Activated B cell treated with CpG ODN at 0.5 μM for 24 hours (primary cell): ENCODE measurements at regions not wholly inside any gene's neighbourhood (a gene's known extent, or its start where the extent isn't known, plus 50 kb on each side); places are given as distances from the start of the nearest gene placed in this dataset.

ENCODE experiments used
- ATAC-seq: fragments of 200-7000 bp; cut with Tn5 transposase; one replicate; pipeline ENCODE4 v1.10.0; 2021; ENCODE audit warnings: low read depth, mild to moderate bottlenecking, moderate library complexity
- CTCF ChIA-PET: fragments of 350-600 bp; sonication (Branson Sonifier 250); formaldehyde crosslinking; loops from one replicate; lab custom pipeline; 2021; ENCODE audit warnings: antibody characterized with exemption; lab: Charles Lee
- POLR2A ChIA-PET: fragments of 350-600 bp; sonication (Branson Sonifier 250); formaldehyde crosslinking; loops from one replicate; lab custom pipeline; 2021; ENCODE audit warnings: antibody characterized with exemption; lab: Charles Lee
- DNase-seq: peaks from one replicate; pipeline ENCODE4 v3.0.0; 2022
- H3K27ac Mint-ChIP-seq: one replicate; pipeline ENCODE4 v1.8.0; 2020; ENCODE audit warnings: mixed read lengths
- H3K27me3 Mint-ChIP-seq: one replicate; pipeline ENCODE4 v1.8.0; 2021; ENCODE audit warnings: mixed read lengths
- H3K36me3 Mint-ChIP-seq: one replicate; pipeline ENCODE4 v1.8.0; 2021; ENCODE audit warnings: low read depth, mixed read lengths
- H3K4me1 Mint-ChIP-seq: one replicate; pipeline ENCODE4 v1.8.0; 2021; ENCODE audit warnings: mixed read lengths
- H3K4me3 Mint-ChIP-seq: one replicate; pipeline ENCODE4 v1.8.0; 2020; ENCODE audit warnings: mild to moderate bottlenecking, mixed read lengths
- H3K9me3 Mint-ChIP-seq: one replicate; pipeline ENCODE4 v1.8.0; 2020; ENCODE audit warnings: mixed read lengths
- CTCF ChIP-seq: fragments of 200-600 bp; IDR thresholded peaks from one replicate; pipeline ENCODE4 v1.8.0; 2022; ENCODE audit warnings: antibody characterized with exemption, mild to moderate bottlenecking
- intact Hi-C: fragments of 100-400 bp; cut with micrococcal nuclease; formaldehyde crosslinking; loops from one replicate; pipeline ENCODE4 v1.15.1; 2024

- intact Hi-C loops = no loop called here
- H3K4me3 Mint-ChIP-seq = no peak overlapping the region
- no peak for ATAC-seq
- CTCF ChIA-PET = no interaction called here
- no peaks in the 10 kb centered on the region for H3K4me1 Mint-ChIP-seq
- no peak for TF ChIP-seq CTCF
- POLR2A ChIA-PET = no interaction called here
- H3K27ac Mint-ChIP-seq = no peak overlapping the region
- H3K36me3 Mint-ChIP-seq = no peaks in the 10 kb centered on the region
- no peaks in the 10 kb centered on the region for H3K27me3 Mint-ChIP-seq
- peaks cover 3% of the 10 kb centered on the region for H3K9me3 Mint-ChIP-seq
- no peak for DNase-seq
Measured at GRCh38 chr4:132180020-132180427, 969.1 kb upstream of the PCDH10 start.

- no peaks in the 10 kb centered on the region for H3K36me3 Mint-ChIP-seq
- H3K27ac Mint-ChIP-seq = no peak overlapping the region
Measured at GRCh38 chr4:132195176-132195575, 953.9 kb upstream of the PCDH10 start.

DNA sequence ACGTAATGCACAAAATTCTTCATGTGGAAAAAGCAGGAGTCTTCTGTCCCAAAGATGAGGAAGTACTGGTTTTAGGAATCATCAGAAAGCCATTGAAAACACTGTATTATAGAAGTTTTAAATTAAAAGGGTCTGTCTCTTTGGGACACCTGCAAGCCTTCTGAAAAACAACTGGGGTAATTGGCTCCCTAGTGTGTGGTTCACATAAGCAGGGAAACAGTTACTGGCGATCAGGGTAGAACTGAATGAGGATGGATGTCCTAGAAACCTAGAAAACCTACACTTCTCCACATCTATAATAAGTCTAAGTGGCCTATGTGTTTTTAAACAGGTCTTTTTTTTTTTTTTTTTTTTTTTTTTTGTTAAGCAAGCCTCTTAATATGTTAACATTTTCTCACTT is 945.5 kb upstream of the PCDH10 start:
- CTCF ChIA-PET = no interaction called here
- Mint-ChIP-seq H3K27ac (no peak overlapping the region), H3K4me1 (no peaks in the 10 kb centered on the region), H3K4me3 (no peak overlapping the region), H3K9me3 (peaks cover 5% of the 10 kb centered on the region), H3K27me3 (no peaks in the 10 kb centered on the region), H3K36me3 (no peaks in the 10 kb centered on the region)
- POLR2A ChIA-PET = no interaction called here
- TF ChIP-seq CTCF = no peak
- intact Hi-C loops = no loop called here
- DNase-seq (no peak), ATAC-seq (no peak)

More at GRCh38 chr4:132195176-132195575, 953.9 kb upstream of the PCDH10 start:
- intact Hi-C loops = no loop called here
- H3K4me3 Mint-ChIP-seq = no peak overlapping the region
- no peak for DNase-seq
- POLR2A ChIA-PET = no interaction called here
- H3K4me1 Mint-ChIP-seq = no peaks in the 10 kb centered on the region
- no peaks in the 10 kb centered on the region for H3K27me3 Mint-ChIP-seq
- TF ChIP-seq CTCF = no peak
- ATAC-seq = no peak
- CTCF ChIA-PET = no interaction called here
- H3K9me3 Mint-ChIP-seq = peaks cover 2% of the 10 kb centered on the region

- no peaks in the 10 kb centered on the region for H3K9me3 Mint-ChIP-seq
- H3K4me1 Mint-ChIP-seq = no peaks in the 10 kb centered on the region
- no peaks in the 10 kb centered on the region for H3K36me3 Mint-ChIP-seq
- intact Hi-C loops = no loop called here
- no peak for DNase-seq
- no peak for TF ChIP-seq CTCF
- H3K4me3 Mint-ChIP-seq = no peak overlapping the region
- ChIA-PET POLR2A (no interaction called here), CTCF (no interaction called here)
- ATAC-seq = no peak
- H3K27ac Mint-ChIP-seq = no peak overlapping the region
- H3K27me3 Mint-ChIP-seq = no peaks in the 10 kb centered on the region
Measured at GRCh38 chr4:132214519-132214918, 934.6 kb upstream of the PCDH10 start.

GRCh38 chr4:132218406-132218805 is 930.7 kb upstream of the PCDH10 start:
- H3K27ac Mint-ChIP-seq = no peak overlapping the region
- no peak for DNase-seq
- no peaks in the 10 kb centered on the region for H3K4me1 Mint-ChIP-seq
- H3K9me3 Mint-ChIP-seq = peaks cover 4% of the 10 kb centered on the region
- intact Hi-C loops = no loop called here
- no peak for TF ChIP-seq CTCF
- CTCF ChIA-PET = no interaction called here
- H3K36me3 Mint-ChIP-seq = no peaks in the 10 kb centered on the region
- POLR2A ChIA-PET = no interaction called here
- no peak for ATAC-seq
- H3K4me3 Mint-ChIP-seq = no peak overlapping the region
- no peaks in the 10 kb centered on the region for H3K27me3 Mint-ChIP-seq
